ENCODE measurements at regions not wholly inside any gene's neighbourhood (a gene's known extent, or its start where the extent isn't known, plus 50 kb on each side); places are given as distances from the start of the nearest gene placed in this dataset.
"Not testable (repeated sequence)": the region's sequence is repeated elsewhere in the genome, so short reads cannot be mapped to it uniquely, and the experiment has no call there.

DNA sequence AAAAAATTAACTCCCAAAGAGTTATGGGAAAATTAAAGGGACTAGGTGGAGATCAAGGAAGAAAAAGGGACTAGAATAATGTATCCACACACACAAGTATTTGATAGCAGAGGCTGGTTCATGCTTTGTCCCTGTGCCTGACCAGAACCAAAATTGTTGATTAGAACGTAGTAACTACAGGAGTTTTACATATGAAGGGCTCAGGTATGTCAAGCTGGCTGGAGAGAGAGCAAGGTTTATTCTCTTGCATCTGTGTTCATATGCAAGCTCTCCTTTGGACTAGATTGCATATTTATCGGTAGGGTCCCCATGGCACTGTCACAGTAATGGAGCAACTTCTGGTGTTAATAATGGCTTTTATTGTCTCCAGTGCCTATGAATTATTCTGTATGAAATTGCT is 239.9 kb upstream of the TRPM3 start:
- no peak for DNase-seq

DNA sequence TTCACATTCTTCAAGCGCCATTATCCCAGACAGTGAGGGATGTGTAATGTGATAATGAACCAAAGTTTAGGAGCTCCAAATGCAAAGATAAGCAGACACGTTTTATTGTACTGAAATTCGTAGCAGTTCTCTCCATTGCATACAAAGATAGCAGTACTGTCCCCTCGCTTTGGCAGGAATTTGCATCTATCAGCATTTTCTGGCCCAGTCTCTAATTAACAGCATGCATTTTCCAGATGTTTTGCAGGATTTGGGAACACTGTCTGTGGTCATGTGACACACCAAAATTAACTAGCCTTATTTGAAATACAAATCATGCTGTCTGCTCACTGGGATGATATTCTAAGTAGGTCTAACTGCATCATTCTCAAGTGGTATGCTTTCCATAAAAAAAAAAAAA is 235.9 kb upstream of the TRPM3 start:
- no peak for DNase-seq

DNA sequence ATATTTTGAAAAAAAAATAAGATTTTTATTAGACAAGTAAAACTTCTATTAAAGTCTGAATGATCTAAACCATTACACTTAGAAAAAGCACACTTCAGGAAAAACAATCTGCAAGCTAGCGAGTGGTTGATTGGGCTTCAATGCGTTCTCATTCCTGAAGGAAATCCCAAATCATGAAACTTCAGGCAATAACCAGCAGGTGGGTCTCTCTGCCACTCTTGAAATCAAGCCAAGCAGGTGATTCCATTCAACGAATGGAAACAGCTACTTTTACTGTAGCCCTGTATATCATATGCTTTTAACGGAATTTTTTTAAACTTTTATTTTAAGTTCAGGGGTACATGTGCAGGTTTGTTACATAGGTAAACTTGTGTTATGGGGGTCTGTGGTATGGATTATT is 234.5 kb upstream of the TRPM3 start:
- DNase-seq: no peak

DNA sequence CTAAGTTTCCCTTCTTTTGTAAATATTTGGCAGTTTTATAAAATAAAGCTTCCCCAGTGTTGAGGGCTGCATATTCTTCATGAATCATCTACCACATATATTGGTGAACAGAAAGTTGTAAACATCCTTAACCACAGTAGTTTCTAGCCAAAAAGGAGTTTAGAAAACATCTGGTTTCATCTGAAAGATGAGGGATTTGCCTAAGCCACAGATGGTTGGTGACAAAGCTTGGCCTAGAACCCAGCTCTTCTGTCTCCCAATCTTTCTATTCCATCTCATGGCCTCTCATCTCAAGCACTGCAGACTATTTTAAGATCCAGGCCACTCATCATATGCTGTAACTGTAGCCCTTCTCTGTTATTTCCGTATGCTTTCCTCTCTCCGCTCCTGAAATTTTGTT is 232.3 kb upstream of the TRPM3 start:
- no peak for DNase-seq

DNA sequence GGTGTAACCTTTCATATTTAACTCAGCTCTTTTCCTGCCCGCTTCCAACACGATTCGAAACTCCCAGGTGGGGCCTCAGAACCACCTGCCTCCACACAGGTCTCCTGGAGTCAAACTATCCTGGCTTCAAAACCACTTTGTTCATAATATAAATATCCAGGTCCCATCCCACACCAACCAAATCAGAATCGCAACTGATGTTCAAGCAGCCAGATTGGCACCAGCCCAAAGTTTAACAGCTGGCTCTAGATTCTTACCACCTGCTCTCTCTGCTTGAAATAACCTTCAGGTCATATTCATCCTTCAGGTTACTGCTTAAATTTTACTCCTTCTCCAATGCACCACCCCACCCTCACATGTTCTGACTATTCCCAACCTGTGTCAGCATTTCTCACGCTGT is 231.4 kb upstream of the TRPM3 start:
- DNase-seq: no peak

DNA sequence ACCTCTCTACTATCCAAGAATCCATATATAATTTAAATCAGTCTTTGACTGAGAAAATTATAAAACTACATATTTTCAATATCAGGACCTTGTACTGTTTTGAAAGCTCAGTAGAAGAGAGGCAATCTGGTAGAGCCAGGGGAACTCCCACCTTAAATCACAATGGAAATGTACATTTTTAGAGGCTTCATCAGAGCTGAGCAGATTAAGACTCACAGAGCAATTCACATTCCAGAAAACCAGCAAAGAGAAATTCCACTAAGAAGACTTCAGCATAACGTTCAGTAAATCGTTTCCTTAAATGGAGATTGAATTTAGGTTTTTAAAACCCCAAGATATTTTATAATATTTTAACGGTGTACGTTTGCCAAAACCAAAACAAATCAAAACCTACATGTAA is 227.8 kb upstream of the TRPM3 start:
- DNase-seq: no peak

DNA sequence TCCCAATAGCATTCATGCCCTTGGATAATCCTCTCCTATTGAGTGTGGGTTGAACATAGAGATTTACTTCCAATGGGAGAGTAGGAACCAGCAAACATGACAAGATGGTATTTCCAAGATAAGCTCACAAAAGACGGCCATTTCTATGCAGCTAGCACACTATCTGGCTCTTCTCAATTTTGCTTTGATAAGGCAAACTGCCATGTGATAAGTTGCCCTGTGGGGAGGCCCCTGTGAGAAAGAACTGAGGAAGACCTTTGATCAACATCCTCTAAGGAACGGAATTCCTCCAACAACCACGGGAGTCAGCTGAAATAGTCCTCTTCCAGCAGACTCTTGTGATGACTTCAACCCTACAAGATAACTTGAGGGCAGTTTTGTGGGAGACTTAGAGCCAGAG is 211.9 kb upstream of the TRPM3 start:
- no peak for DNase-seq

DNA sequence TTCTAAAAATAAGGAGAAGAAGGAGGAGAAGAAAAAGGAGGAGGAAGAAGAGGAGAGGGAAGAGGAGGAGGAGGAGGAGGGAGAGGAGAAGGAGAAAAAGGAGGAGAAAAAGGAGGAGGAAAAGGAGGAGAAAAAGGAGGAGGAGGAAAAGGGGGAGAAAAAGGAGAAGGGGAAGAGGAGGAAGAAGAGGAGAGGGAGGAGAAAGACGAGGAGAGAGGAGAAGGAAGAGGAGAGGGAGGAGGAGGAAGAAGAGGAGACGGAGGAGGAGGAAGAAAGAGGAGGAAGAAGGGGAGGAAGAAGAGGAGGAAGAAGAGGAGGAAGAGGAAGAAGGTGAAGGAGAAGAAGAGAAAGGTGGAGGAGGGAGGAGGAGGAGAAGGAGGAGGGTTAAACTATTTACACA is 210.2 kb upstream of the TRPM3 start:
- DNase-seq: no peak

DNA sequence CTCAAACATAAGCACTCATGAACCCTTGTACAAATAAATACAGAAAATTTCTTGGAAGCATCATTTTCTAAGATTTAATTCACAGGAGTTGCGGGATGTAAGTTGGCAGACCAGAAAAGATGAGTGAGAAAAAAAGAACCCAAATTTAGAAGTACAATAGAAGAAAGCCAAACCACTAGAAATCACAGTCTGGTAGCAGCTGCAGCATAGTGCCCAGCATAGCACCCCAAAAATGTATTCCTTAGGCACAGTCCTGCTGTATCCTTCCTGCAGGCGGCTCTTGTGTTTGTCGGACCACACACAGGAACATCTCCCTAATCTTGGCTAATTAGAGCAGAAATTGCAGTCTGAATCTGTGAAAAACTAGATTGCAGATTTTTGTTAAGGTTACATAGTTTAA is 208.5 kb upstream of the TRPM3 start:
- DNase-seq: no peak

DNA sequence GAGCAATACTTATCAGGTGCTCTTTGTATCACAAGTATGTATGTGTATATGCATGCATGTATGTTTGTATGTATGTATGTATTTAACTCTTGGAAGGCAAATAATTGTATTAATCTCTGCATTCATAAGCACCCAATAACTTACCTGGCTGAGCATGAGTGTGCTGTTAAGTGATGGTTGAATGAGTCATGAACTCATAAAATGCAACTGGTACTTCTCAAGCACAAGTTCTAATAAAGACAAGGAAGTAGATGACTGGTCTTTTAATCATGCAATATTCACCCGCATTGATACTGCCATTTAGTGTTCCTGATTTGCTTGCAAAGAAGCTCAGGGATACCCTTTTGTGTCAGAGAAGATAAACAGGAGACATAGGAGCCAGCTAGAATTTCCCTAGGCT is 204.9 kb upstream of the TRPM3 start:
- DNase-seq: no peak

DNA sequence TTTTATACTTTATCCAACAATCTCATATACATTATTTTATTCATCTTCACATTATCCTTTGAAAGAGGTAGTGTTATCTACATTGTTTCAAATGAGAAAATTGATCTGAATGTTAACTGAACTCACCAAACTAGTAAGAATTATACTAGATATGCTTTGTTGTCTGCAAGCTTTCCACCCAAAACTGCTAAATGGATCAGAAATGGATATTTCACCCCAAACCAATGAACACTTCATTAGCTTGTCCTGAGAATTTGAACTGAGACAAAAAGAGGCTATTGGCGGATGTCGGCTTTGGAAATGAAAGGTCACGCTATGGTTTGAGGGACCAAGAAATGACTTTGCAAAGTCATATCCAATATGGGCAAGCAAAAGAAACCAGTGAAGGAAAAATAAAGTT is 201.9 kb upstream of the TRPM3 start:
- DNase-seq: no peak

DNA sequence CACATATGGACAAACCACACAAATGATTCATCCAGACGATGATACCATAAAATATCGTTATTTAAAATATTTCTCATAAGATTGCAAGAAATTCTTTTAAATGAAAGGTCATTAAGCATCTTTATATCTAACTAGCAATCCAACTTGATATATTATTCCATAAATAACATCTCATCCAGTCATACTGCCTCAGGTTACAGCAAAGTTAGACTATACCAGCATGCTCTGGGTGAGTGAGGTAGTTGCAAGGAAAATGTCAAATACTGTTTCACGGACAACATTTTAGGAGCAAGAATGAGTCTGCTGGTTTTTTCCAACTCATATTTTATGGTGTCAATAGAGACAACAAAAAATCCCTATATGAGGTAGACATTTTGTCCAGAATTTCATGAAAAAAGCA is 200.9 kb upstream of the TRPM3 start:
- DNase-seq: no peak

DNA sequence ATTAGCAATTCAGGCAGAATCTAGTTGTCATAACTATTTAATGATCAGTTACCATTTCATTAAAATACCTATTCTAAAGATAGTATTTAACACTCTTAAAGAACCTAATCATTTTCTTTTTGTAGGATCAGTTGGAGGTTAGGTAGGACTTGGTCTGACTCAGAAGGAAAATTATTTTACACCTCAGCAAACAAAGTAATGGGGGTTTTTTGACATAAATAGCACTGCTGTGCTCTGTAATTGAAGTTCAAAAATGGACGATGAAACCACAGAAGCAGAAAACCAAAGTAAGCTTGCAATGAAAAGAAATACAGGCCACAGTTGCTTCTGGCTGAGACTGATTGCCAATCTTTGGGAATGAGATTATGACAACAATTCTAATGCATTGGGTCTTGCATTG is 187.0 kb upstream of the TRPM3 start:
- DNase-seq: no peak

DNA sequence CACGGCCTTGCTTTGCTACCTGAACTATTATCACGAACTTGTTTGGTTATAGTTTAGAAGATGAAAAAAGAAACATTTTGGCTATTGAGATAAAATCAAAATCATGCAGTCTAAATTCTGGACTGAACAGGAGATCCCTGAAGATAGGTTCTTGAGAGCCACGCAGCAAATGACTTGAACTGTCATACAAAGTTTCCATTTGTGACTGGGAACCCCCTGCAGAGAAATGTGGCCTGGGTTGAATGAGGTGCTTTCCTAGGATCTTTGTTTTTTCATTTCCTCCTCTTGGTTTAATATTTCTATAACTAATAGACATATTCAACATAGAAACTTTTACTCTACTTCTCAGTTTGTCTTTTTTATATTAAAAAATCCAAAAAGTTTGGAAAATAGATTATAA is 184.7 kb upstream of the TRPM3 start:
- DNase-seq: no peak

DNA sequence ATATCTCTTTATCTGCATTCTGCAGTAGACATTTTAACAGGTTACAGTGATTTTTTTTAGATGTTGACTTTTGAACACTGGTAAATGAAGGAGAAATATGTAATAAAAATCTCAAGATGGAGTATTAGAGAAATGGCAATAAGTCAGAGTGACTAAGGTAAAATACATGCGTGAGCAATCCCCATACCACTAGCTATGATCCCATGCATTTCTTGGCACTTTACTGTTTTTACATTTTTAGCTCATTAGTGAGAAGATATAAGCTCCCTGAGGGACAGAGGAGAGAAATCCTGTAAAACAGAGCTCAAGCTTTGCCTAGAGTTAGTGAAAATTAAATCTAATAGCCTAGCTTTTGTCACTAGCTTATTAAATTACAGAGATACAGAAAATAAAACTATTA is 181.9 kb upstream of the TRPM3 start:
- no peak for DNase-seq

DNA sequence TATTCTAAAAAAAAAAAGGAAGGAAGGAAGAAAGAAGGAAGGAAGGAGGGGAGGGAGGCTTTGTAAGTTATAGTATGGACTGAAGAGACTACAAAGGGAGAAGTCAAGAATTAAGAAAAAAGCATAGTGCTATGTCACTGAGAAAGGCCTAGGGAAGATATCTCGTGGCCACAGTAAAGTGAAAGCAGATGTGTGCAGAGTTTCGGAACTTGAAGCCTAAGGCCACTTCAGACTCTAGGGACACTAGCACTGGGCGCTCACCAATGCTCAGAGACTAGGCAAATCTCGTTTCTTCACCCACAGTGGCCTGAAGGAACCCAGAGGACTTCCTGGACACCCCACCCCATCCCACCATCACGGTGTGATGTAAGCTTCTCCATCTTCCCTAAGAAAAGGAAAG is 181.4 kb upstream of the TRPM3 start:
- no peak for DNase-seq

DNA sequence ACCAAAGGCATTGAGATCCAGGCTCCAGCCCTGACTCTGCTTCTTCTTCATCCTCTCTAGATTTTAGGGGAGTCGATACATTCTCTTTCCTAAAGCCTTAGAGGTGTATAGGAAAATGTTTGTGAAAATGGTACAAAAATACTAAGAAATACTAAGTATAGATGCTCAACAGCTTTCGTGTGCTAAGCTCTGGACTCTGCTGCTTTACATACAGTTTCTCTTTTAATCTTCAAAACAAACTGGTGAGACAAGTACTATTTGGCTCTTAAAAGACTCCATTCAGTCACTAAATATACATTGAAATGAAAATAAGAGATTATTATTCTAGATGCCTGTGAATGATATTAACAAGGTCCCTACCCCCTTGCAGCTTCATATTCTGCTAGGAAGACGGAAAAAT is 174.5 kb upstream of the TRPM3 start:
- DNase-seq: no peak

DNA sequence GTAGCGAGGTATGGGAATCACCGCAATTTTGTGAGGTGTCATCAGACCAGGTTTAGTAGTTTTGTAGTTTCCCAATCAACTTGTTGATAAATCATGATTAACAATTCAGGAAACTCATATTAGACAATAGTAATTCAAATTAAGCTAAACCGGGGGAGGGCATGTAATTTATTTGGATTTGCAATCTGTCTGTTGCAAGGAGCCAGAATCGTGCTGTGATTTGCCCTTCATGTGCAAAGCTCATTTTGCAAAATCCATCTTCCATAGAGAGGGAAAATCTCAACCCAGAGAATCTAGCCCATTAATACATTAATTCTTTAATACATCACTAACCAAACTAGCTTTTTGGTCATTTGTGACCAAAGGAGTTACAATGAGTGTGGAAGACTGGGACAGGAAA is 164.7 kb upstream of the TRPM3 start:
- no peak for DNase-seq

DNA sequence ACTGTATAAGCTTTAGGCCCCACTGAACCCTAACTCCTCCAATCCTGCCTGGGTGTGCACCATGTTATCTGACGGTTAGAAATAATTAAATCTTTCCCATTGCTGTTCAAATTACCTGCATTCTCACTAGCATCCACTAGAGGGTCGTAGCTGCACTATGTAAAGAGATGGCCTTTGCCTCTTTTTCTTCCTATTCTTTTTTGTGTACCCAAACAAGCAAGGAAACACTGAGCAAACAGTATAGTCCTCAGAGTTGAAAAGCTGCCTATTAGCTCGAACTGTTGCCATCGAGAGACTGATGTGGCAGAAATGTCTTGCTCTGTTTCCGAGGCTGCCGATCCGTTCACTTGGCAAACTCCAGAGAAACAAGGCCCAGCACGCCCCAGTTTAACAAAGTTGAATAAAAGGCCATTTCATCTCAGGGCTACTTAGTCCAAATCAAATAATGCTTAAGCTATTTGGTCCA is 163.8 kb upstream of the TRPM3 start:
- DNase-seq: peak; percentile 19 to 37

DNA sequence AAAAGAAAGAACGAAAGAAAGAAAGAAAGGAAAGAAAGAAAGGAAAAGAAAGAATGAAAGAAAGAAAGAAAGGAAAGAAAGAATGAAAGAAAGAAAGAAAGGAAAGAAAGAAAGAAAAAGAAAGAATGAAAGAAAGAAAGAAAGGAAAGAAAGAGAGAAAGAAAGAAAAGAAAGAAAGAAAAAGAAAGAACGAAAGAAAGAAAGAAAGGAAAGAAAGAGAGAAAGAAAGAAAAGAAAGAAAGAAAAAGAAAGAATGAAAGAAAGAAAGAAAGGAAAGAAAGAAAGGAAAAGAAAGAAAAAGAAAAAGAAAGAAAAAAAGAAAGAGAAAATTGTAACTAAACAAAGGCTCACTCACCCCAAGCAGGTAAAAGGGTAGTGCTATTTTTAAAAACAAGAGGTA is 160.7 kb upstream of the TRPM3 start:
- DNase-seq: not testable (repeated sequence)

DNA sequence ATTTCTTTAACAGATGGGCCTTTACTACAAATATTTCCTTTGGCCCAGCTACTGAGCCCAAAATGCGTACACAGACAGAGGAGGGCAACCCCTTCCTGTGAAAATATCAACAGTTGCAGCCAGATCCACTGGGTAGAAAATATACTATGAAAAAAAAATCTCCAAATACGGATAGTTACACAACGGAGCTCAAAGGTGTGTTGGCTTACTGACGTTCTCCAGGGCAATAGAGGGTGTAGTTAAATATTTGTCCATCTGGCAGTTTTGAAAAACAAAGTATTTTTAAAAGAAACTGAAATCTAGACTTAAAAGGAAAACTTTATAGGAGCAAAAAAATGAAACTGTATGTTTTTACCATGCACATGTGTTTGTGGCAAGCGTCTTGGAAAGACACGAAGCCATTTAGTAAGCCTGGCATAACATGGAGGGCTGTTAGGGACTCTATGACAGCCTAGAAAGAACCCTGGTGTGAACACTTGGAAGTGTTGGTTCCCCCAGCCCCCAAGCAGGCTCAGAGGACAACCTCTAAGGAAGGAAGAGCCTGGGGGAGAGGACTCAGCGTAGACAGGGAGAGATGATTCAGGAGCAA is 157.8 kb upstream of the TRPM3 start:
- no peak for DNase-seq

DNA sequence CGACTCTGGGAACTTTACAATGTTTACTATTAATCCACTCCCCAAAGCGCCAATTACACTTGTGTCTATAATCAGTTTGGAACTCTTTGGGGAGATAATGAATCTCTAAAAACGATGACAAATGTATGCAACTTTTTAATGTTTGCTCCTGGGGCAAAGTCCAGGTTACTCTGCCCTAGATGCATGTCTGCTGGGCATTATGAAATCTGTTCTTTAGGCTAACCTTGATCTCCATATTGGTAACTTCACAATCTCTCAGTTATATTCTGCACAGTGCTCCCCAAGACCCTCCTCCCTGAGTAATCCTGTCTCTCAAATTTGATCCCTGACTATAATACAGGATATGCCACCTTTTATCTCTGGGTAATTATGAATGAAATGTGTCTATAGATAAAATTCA is 152.2 kb upstream of the TRPM3 start:
- no peak for DNase-seq

DNA sequence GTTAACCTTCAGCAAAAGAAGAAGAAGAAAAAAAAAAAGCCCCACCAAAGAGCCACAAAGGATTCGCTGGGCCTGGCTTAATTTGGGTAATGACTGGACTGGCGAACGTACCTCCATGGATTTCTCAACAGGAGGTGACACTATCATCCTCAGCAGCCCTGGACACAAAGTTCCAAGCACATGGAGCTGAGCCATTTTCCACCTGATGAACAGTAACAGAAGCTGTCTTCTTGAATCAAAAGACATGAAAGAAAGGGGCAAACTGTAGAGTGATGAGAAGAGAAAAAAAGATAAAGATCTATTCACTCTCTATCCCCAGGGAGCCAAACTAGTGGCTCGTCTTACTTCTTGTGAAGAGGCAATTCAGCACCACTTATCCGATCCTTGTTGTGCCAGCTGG is 150.2 kb upstream of the TRPM3 start:
- DNase-seq: no peak

DNA sequence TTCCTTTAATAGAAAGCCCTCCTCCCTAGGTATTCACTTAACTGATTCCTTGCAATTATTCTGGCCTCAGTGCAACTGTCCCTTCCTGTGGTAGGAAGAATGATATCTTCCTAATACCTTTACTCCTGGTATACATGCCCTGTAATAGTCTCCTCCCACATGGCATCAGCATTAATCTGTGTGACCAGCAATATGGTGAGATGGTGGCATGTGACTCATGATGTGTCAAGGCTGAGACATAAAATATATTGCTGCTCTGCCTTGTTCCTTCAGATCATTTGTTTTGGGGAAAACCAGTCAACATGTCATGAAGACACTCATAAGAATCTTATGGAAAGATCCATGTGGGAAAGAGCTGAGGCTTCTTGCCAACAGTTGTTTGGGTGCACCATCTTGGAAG is 149.1 kb upstream of the TRPM3 start:
- no peak for DNase-seq

DNA sequence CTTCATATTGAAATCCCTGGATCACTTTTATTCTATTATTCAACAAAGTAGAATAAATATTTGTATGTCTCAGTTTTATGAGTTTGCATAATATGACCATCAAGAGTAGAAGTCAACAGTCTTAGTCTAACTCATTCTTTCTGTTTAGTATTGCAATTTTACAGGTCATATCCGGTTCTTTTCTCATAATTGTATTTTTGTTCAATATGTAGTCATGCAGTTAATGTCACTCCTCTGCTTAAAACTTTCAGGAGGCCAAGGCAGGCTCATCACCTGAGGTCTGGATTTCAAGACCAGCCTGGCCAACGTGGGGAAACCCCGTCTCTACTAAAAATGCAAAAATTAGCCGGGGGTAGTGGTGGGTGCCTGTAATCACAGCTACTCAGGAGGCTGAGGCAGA is 148.4 kb upstream of the TRPM3 start:
- no peak for DNase-seq

All from stimulated activated CD4-positive, alpha-beta T cell treated with anti-CD3 and anti-CD28 coated beads, Interleukin-2, amount 100 ng/mL, for 24 hours (primary cell).